A549 (cell line): ENCODE measurements at regions not wholly inside any gene's neighbourhood (a gene's known extent, or its start where the extent isn't known, plus 50 kb on each side); places are given as distances from the start of the nearest gene placed in this dataset.

Experiments
- ATAC-seq, 2 experiments: fragments of 200-7000 bp in 1 of 2; fragments of >200 bp in 1 of 2; cut with Nextera tagmentation in 1 of 2; cut with Tn5 transposase in 1 of 2; 3 replicates each; pipeline versions ENCODE4 v1.8.0 to v1.9.1; 2018 to 2020; ENCODE audit warnings: mild to moderate bottlenecking in 1 of 2, moderate library complexity in 1 of 2
- CTCF ChIA-PET: fragments of 300-600 bp; sonication (Branson Sonifier 250); formaldehyde crosslinking; extraction: SDS; loops from one replicate; lab custom pipeline; 2021; ENCODE audit warnings: antibody characterized with exemption, inconsistent platforms; lab: Yijun Ruan, JAX
- POLR2A ChIA-PET: fragments of 350-600 bp; formaldehyde crosslinking; extraction: SDS; loops from one replicate; lab custom pipeline; 2021; ENCODE audit warnings: antibody characterized with exemption, inconsistent platforms; lab: Yijun Ruan, JAX
- DNase-seq, 2 experiments: peaks; one replicate each; pipeline versions ENCODE4 v3.0.0 to v3.0.0-alpha.2; 2011 to 2016; ENCODE audit warnings: low read depth in 1 of 2, low spot score in 1 of 2
- FAIRE-seq: peaks from 2 replicates; lab custom pipeline; 2011; peaks lifted over from hg19 to GRCh38; lab: Jason Lieb, UNC
- H3K27ac ChIP-seq, 2 experiments: fragments of >200 bp; sonication (Bioruptor Twin); formaldehyde crosslinking; 3 replicates each; pipeline ENCODE4 v1.5.1; 2016 to 2017
- H3K4me1 ChIP-seq: fragments of >200 bp; sonication (Bioruptor Twin); formaldehyde crosslinking; 3 replicates; pipeline ENCODE4 v1.6.1; 2016
- H3K4me2 ChIP-seq: fragments of >200 bp; sonication (Bioruptor Twin); formaldehyde crosslinking; 3 replicates; pipeline ENCODE4 v1.6.1; 2016
- H3K4me3 ChIP-seq: fragments of >200 bp; sonication (Bioruptor Twin); formaldehyde crosslinking; 3 replicates; pipeline ENCODE4 v1.5.1; 2016
- H3K9me3 ChIP-seq: fragments of >200 bp; sonication (Bioruptor Twin); formaldehyde crosslinking; 3 replicates; pipeline ENCODE4 v1.6.1; 2016
- CBX8 ChIP-seq: fragments of 200-600 bp; sonication (generic); IDR thresholded peaks from 2 replicates; pipeline ENCODE4 v1.6.1; 2016
- CEBPB ChIP-seq, 2 experiments: fragments of >200 bp in 1 of 2; sonication (Bioruptor Twin) in 1 of 2; formaldehyde crosslinking in 1 of 2; IDR thresholded peaks; 2 replicates each; pipeline ENCODE4 v1.6.1; 2012 to 2016
- CHD4 ChIP-seq: fragments of 200-600 bp; sonication (generic); IDR thresholded peaks from 2 replicates; pipeline ENCODE4 v1.6.1; 2016; ENCODE audit warnings: antibody characterized with exemption, mild to moderate bottlenecking, borderline replicate concordance
- EHF ChIP-seq: fragments of 250-450 bp; sonication (Bioruptor Pico); IDR thresholded peaks from 2 replicates; pipeline ENCODE4 v1.5.0; 2020; ENCODE audit warnings: mild to moderate bottlenecking
- ESRRA ChIP-seq: fragments of 150-350 bp; IDR thresholded peaks from 2 replicates; pipeline ENCODE4 v1.6.1; 2014; ENCODE audit warnings: mild to moderate bottlenecking, low read length, borderline replicate concordance
- FOSL2 ChIP-seq, 2 experiments: fragments of 450-650 bp in 1 of 2; fragments of >200 bp in 1 of 2; sonication (Bioruptor Twin) in 1 of 2; formaldehyde crosslinking; IDR thresholded peaks; 2 replicates each; pipeline versions ENCODE4 v1.5.0 to v1.6.1; 2016 to 2020; ENCODE audit warnings: mild to moderate bottlenecking in 1 of 2, moderate library complexity in 1 of 2
- FOXS1 ChIP-seq: fragments of 250-450 bp; sonication (Bioruptor Pico); IDR thresholded peaks from 2 replicates; pipeline ENCODE4 v1.5.0; 2020; ENCODE audit warnings: mild to moderate bottlenecking, moderate library complexity
- GATA3 ChIP-seq: IDR thresholded peaks from 2 replicates; pipeline ENCODE4 v1.6.1; 2012; ENCODE audit warnings: borderline replicate concordance
- HEYL ChIP-seq: fragments of 250-450 bp; sonication (Bioruptor Pico); IDR thresholded peaks from 2 replicates; pipeline ENCODE4 v1.8.0; 2021; ENCODE audit warnings: mild to moderate bottlenecking, moderate library complexity
- HOXB13 ChIP-seq: fragments of 250-450 bp; sonication (Bioruptor Pico); IDR thresholded peaks from 2 replicates; pipeline ENCODE4 v1.5.0; 2020; ENCODE audit warnings: low read depth, mild to moderate bottlenecking, moderate library complexity
- JUN ChIP-seq, 2 experiments: fragments of >200 bp; sonication (Bioruptor Twin); formaldehyde crosslinking; IDR thresholded peaks; 2 replicates in 1 of 2; 3 replicates in 1 of 2; pipeline ENCODE4 v1.6.1; 2016 to 2017
- KDM1A ChIP-seq: fragments of 200-600 bp; sonication (generic); IDR thresholded peaks from 2 replicates; pipeline ENCODE4 v1.6.1; 2016; ENCODE audit warnings: low read depth, mild to moderate bottlenecking
- MAFK ChIP-seq: fragments of 450-650 bp; IDR thresholded peaks from 2 replicates; pipeline ENCODE4 v1.6.1; 2014; ENCODE audit not compliant: partially characterized antibody
- NR3C1 ChIP-seq: fragments of >200 bp; sonication (Bioruptor Twin); formaldehyde crosslinking; IDR thresholded peaks from 3 replicates; pipeline ENCODE4 v1.6.1; 2017
- POLR2A ChIP-seq: IDR thresholded peaks from 2 replicates; pipeline ENCODE4 v1.6.1; 2012; ENCODE audit warnings: mild to moderate bottlenecking, low read length
- RNF2 ChIP-seq: fragments of 200-600 bp; sonication (generic); IDR thresholded peaks from 2 replicates; pipeline ENCODE4 v1.6.1; 2016; ENCODE audit warnings: low read depth, mild to moderate bottlenecking, antibody characterized with exemption, moderate library complexity, borderline replicate concordance
- TP53 ChIP-seq: fragments of 250-450 bp; sonication (Bioruptor Pico); IDR thresholded peaks from 2 replicates; pipeline ENCODE4 v1.5.0; 2021; ENCODE audit warnings: mild to moderate bottlenecking, moderate library complexity
- ZC3H11A ChIP-seq: fragments of 450-650 bp; IDR thresholded peaks from 2 replicates; pipeline ENCODE4 v1.6.1; 2014; ENCODE audit warnings: antibody characterized with exemption, mild to moderate bottlenecking
- ZSCAN20 ChIP-seq: fragments of 250-450 bp; sonication (Bioruptor Pico); IDR thresholded peaks from 2 replicates; pipeline ENCODE4 v1.8.0; 2022; ENCODE audit warnings: mild to moderate bottlenecking, moderate library complexity
- WGBS: methylation state at CpG from one replicate; pipeline ENCODE4 v1.1.6; 2017; ENCODE audit errors: missing lambda C conversion rate; 5-methylcytosine and 5-hydroxymethylcytosine counted together
- TF ChIP-seq, protein P1 (sequence below): fragments of 250-450 bp; sonication (Bioruptor Pico); IDR thresholded peaks from 2 replicates; pipeline ENCODE4 v1.5.0; 2020; ENCODE audit warnings: low read depth, mild to moderate bottlenecking, moderate library complexity
- TF ChIP-seq, protein P2 (sequence below): fragments of 250-450 bp; sonication (Bioruptor Pico); IDR thresholded peaks from 2 replicates; pipeline ENCODE4 v1.5.0; 2021; ENCODE audit warnings: mild to moderate bottlenecking, moderate library complexity, borderline replicate concordance
- TF ChIP-seq, protein P3 (sequence below): IDR thresholded peaks from 2 replicates; pipeline ENCODE4 v1.6.1; 2012
- TF ChIP-seq, protein P4 (sequence below): fragments of >200 bp; sonication (Bioruptor Twin); formaldehyde crosslinking; IDR thresholded peaks from 3 replicates; pipeline ENCODE4 v1.6.1; 2016
- TF ChIP-seq, protein P5 (sequence below): IDR thresholded peaks from 2 replicates; pipeline ENCODE4 v1.6.1; 2012; ENCODE audit warnings: low read depth, borderline replicate concordance
- TF ChIP-seq, protein P6 (sequence below): IDR thresholded peaks from 2 replicates; pipeline ENCODE4 v1.6.1; 2012
- TF ChIP-seq, protein P7 (sequence below): fragments of 450-650 bp; IDR thresholded peaks from 2 replicates; pipeline ENCODE4 v1.6.1; 2014; ENCODE audit warnings: antibody characterized with exemption

DNA sequence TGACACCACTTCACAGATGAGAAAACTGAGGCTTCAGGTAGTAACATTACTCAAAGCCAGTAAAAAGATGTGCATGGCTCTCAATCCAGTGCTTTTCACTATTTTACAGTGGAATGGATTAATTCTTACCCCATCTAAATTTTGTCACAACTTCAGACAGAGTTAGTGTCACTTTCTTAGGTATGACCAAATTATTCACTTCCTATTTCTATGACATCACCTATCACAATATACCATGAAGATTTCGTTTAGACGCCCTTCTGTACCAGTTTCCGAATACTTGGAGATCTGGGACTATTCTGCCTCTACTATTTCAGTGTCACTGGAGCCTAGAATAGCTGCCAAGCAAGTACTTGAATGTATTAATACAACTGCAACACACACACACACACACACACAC is 437.5 kb downstream of the KLF12 start (continued):
- TF ChIP-seq, protein P1, sequence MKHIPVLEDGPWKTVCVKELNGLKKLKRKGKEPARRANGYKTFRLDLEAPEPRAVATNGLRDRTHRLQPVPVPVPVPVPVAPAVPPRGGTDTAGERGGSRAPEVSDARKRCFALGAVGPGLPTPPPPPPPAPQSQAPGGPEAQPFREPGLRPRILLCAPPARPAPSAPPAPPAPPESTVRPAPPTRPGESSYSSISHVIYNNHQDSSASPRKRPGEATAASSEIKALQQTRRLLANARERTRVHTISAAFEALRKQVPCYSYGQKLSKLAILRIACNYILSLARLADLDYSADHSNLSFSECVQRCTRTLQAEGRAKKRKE: no peak
- TF ChIP-seq, protein P2, sequence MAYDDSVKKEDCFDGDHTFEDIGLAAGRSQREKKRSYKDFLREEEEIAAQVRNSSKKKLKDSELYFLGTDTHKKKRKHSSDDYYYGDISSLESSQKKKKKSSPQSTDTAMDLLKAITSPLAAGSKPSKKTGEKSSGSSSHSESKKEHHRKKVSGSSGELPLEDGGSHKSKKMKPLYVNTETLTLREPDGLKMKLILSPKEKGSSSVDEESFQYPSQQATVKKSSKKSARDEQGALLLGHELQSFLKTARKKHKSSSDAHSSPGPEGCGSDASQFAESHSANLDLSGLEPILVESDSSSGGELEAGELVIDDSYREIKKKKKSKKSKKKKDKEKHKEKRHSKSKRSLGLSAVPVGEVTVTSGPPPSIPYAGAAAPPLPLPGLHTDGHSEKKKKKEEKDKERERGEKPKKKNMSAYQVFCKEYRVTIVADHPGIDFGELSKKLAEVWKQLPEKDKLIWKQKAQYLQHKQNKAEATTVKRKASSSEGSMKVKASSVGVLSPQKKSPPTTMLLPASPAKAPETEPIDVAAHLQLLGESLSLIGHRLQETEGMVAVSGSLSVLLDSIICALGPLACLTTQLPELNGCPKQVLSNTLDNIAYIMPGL (CRISPR knock-in tag): no peak
- TF ChIP-seq EHF (no peak), HOXB13 (CRISPR knock-in tag) (no peak)
- TF ChIP-seq, all 56 proteins: peak for 0

DNA sequence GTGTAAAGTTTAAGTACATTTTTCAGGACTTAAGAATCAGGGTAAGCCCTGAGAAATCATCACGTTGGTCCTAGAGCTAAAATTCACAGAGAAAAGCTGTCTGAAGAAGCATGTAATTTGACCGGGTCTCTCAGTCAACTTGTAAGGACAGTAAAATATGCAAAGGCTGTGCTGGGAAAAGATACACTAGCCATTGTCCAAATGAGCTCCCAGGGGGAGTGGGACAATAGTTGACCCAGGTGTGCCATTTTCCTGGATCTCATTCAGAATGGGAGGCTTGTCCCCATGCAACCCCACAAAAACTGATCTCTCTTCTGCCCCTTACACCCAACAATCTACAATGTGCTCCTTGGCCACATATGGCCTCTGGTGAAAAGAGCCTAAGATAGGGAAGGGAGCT is 437.9 kb downstream of the KLF12 start:
- H3K9me3 ChIP-seq: no peaks in the 10 kb centered on the region
- ChIA-PET POLR2A (no interaction called here), CTCF (interaction anchor here (0.6 to 0.8 kb wide), 2 partner anchors 88 to 308 kb away, joined by 4 read pairs; no protein-coding TSS in a partner anchor)
- no peak overlapping the region for H3K27ac ChIP-seq
- FAIRE-seq: no peak
- no peak overlapping the region for H3K4me3 ChIP-seq
- TF ChIP-seq, protein P3, sequence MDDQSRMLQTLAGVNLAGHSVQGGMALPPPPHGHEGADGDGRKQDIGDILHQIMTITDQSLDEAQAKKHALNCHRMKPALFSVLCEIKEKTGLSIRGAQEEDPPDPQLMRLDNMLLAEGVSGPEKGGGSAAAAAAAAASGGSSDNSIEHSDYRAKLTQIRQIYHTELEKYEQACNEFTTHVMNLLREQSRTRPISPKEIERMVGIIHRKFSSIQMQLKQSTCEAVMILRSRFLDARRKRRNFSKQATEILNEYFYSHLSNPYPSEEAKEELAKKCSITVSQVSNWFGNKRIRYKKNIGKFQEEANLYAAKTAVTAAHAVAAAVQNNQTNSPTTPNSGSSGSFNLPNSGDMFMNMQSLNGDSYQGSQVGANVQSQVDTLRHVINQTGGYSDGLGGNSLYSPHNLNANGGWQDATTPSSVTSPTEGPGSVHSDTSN: no peak
- TF ChIP-seq ZC3H11A (no peak), POLR2A (no peak), KDM1A (no peak), FOXS1 (no peak), CEBPB (IDR thresholded peaks at IDR 0.05) (no peak), FOSL2 (IDR thresholded peaks at IDR 0.05) (no peak), FOSL2 (CRISPR knock-in tag; IDR thresholded peaks at IDR 0.05) (no peak)
- TF ChIP-seq, protein P4, sequence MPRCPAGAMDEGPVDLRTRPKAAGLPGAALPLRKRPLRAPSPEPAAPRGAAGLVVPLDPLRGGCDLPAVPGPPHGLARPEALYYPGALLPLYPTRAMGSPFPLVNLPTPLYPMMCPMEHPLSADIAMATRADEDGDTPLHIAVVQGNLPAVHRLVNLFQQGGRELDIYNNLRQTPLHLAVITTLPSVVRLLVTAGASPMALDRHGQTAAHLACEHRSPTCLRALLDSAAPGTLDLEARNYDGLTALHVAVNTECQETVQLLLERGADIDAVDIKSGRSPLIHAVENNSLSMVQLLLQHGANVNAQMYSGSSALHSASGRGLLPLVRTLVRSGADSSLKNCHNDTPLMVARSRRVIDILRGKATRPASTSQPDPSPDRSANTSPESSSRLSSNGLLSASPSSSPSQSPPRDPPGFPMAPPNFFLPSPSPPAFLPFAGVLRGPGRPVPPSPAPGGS: no peak
- no peak for ATAC-seq
- DNase-seq: no peak
- H3K4me2 ChIP-seq: no peak overlapping the region
- WGBS: 63% methylated on average over 2 of the region's 2 CpGs
- H3K4me1 ChIP-seq: 0 out of 3 replicates have a peak, but pooled peaks cover 3% of the 10 kb centered on the region

DNA sequence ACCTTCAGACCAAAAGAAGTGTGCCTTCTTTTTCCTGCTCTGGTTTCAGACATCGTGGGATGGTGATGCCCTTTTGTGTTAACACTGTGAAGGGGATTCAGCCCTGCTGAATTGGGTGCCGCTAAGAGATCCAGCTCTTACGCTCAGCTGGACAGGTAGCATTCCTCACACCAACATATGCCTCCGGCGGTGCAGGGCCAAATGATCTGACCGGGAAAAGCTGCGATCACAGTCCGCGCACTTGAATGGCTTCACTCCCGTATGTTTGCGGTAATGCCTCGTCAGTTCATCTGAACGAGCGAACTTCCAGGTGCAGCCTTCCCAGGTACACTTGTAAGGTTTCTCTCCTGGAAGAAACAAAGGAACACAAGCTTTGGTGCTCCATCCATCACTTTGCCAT is 438.9 kb downstream of the KLF12 start:
- H3K4me3 ChIP-seq: no peak overlapping the region
- FAIRE-seq: no peak
- ChIA-PET POLR2A (no interaction called here), CTCF (no interaction called here)
- no peak overlapping the region for H3K27ac ChIP-seq
- no peak for ATAC-seq
- TF ChIP-seq MAFK (no peak), CHD4 (no peak), RNF2 (no peak), FOXS1 (no peak), GATA3 (no peak), ZSCAN20 (CRISPR knock-in tag) (no peak), CEBPB (IDR thresholded peaks at IDR 0.05) (no peak), CBX8 (no peak), TP53 (no peak), JUN (IDR thresholded peaks at IDR 0.05) (no peak), HEYL (CRISPR knock-in tag) (no peak), ESRRA (no peak), NR3C1 (no peak)
- TF ChIP-seq, protein P5, sequence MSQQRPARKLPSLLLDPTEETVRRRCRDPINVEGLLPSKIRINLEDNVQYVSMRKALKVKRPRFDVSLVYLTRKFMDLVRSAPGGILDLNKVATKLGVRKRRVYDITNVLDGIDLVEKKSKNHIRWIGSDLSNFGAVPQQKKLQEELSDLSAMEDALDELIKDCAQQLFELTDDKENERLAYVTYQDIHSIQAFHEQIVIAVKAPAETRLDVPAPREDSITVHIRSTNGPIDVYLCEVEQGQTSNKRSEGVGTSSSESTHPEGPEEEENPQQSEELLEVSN: no peak
- TF ChIP-seq, protein P6, sequence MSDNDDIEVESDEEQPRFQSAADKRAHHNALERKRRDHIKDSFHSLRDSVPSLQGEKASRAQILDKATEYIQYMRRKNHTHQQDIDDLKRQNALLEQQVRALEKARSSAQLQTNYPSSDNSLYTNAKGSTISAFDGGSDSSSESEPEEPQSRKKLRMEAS: no peak
- TF ChIP-seq, protein P7, sequence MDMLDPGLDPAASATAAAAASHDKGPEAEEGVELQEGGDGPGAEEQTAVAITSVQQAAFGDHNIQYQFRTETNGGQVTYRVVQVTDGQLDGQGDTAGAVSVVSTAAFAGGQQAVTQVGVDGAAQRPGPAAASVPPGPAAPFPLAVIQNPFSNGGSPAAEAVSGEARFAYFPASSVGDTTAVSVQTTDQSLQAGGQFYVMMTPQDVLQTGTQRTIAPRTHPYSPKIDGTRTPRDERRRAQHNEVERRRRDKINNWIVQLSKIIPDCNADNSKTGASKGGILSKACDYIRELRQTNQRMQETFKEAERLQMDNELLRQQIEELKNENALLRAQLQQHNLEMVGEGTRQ: no peak
- H3K4me2 ChIP-seq: no peak overlapping the region
- WGBS: 95% methylated on average over 14 of the region's 14 CpGs
- no peaks in the 10 kb centered on the region for H3K9me3 ChIP-seq
- DNase-seq: no peak
- 0 out of 3 replicates have a peak, but pooled peaks cover 3% of the 10 kb centered on the region for H3K4me1 ChIP-seq
